ENCODE measurements at regions not wholly inside any gene's neighbourhood (a gene's known extent, or its start where the extent isn't known, plus 50 kb on each side); places are given as distances from the start of the nearest gene placed in this dataset.

DNA sequence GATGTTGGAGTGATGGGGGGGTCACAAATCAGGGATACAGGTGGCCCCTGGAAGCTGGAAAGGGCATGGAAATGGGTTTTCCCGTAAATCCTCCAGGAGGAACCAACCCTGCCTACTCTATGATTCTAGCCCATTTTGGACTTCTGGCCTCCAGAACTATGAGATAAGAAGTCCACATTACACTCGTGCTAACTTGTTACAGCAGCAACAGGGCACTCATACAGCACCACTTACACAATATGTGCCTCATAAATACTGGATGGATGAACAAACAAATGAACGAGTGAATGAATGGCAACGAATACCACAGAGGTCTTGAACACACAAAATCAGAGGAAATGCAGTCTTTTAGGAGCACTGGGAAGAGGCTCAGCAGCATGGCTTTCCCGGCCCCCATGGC, 531.3 kb downstream of the NPHP4 start:
- no peak for TF ChIP-seq POLR2A (IDR thresholded peaks at IDR 0.05)
- TF ChIP-seq, protein P1, sequence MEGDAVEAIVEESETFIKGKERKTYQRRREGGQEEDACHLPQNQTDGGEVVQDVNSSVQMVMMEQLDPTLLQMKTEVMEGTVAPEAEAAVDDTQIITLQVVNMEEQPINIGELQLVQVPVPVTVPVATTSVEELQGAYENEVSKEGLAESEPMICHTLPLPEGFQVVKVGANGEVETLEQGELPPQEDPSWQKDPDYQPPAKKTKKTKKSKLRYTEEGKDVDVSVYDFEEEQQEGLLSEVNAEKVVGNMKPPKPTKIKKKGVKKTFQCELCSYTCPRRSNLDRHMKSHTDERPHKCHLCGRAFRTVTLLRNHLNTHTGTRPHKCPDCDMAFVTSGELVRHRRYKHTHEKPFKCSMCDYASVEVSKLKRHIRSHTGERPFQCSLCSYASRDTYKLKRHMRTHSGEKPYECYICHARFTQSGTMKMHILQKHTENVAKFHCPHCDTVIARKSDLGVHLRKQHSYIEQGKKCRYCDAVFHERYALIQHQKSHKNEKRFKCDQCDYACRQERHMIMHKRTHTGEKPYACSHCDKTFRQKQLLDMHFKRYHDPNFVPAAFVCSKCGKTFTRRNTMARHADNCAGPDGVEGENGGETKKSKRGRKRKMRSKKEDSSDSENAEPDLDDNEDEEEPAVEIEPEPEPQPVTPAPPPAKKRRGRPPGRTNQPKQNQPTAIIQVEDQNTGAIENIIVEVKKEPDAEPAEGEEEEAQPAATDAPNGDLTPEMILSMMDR (IDR thresholded peaks at IDR 0.05) = no peak
- TF ChIP-seq POLR2AphosphoS5 (IDR thresholded peaks at IDR 0.05) = no peak
